Testis (tissue), 2 donors: ENCODE measurements at regions not wholly inside any gene's neighbourhood (a gene's known extent, or its start where the extent isn't known, plus 50 kb on each side); places are given as distances from the start of the nearest gene placed in this dataset.

Experiments
- CTCF ChIP-seq, 3 experiments: fragments of 450-650 bp in 2 of 3; fragments of 200-600 bp in 1 of 3; sonication (generic) in 1 of 3; IDR thresholded peaks; one replicate each; pipeline ENCODE4 v1.5.1; 2016 to 2019; ENCODE audit warnings: antibody characterized with exemption in 3 of 3, mild to moderate bottlenecking in 2 of 3, moderate library complexity in 1 of 3
- POLR2A ChIP-seq: fragments of 450-650 bp; IDR thresholded peaks from one replicate; pipeline ENCODE4 v1.6.1; 2017; ENCODE audit warnings: antibody characterized with exemption, mild to moderate bottlenecking, moderate library complexity

- TF ChIP-seq CTCF (IDR thresholded peaks at IDR 0.05) (no peak), POLR2A (no peak)
These were observed 212.1 kb upstream of the MIR17HG start for GRCh38 chr13:91135376-91135775.
